ENCODE measurements at regions not wholly inside any gene's neighbourhood (a gene's known extent, or its start where the extent isn't known, plus 50 kb on each side); places are given as distances from the start of the nearest gene placed in this dataset.
A peak's percentile ranks its signal among the peaks of the same experiment; 100 is the strongest.

DNA sequence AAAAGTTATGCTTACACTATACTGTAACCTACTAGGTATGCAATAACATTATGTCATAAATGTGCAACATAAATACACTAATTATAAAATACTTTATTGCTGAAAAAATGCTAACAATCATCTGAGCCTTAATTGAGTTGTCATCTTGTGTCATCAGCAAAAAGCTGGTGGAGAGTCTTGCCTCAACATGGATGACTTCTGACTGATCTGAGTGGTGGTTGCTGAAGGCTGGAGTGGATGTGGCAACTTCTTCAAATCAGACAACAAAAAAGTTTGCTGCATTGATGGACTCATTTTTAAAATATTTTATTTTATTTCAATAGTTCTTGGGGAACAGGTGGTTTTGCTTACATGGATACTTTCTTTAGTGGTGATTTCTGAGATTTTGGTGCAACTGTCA, 93.9 kb upstream of the AMN1 start:
- Mint-ChIP-seq H3K27me3 (ENCODE audit: unreplicated experiment) (peaks cover 1% of the 10 kb centered on the region), H3K4me3 (ENCODE audit: unreplicated experiment) (no peak overlapping the region)

DNA sequence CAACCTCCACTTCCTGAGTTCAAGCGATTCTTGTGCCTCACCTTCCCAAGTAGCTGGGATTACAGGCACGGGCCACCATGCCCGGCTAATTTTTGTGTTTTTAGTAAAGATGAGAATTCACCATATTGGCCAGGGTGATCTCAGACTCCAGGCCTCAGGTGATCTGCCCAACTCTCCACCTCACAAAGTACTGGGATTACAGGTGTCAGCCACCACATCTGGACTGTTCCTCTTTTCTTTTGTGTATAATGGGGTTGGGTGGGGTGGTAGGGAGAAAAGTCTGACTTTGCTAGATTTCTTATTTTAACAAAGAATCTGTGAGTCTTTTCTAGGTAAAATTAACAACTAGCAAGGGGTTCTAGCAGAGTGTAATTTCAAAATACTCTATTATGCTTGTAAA, 92.7 kb upstream of the AMN1 start:
- no peak overlapping the region for H3K27ac Mint-ChIP-seq (ENCODE audit: unreplicated experiment)
- no peak for TF ChIP-seq CTCF (IDR thresholded peaks at IDR 0.05; ENCODE audit: unreplicated experiment)
- no peak overlapping the region for H3K4me3 Mint-ChIP-seq (ENCODE audit: unreplicated experiment)
- DNase-seq (ENCODE audit: low spot score) = no peak
- H3K9me3 Mint-ChIP-seq (ENCODE audit: unreplicated experiment) = no peaks in the 10 kb centered on the region
- peaks cover 4% of the 10 kb centered on the region for H3K4me1 Mint-ChIP-seq (ENCODE audit: unreplicated experiment)
- H3K36me3 Mint-ChIP-seq (ENCODE audit: low read depth, unreplicated experiment) = peaks cover 4% of the 10 kb centered on the region
- peaks cover 2% of the 10 kb centered on the region for H3K27me3 Mint-ChIP-seq (ENCODE audit: unreplicated experiment)

More for the DNA sequence above, 93.9 kb upstream of the AMN1 start:
- Mint-ChIP-seq H3K36me3 (ENCODE audit: low read depth, unreplicated experiment) (peaks cover 4% of the 10 kb centered on the region), H3K4me1 (ENCODE audit: unreplicated experiment) (peaks cover 4% of the 10 kb centered on the region), H3K27ac (ENCODE audit: unreplicated experiment) (no peak overlapping the region), H3K9me3 (ENCODE audit: unreplicated experiment) (peaks cover 2% of the 10 kb centered on the region)
- no peak for DNase-seq (ENCODE audit: low spot score)
- TF ChIP-seq CTCF (IDR thresholded peaks at IDR 0.05; ENCODE audit: unreplicated experiment) = no peak

DNA sequence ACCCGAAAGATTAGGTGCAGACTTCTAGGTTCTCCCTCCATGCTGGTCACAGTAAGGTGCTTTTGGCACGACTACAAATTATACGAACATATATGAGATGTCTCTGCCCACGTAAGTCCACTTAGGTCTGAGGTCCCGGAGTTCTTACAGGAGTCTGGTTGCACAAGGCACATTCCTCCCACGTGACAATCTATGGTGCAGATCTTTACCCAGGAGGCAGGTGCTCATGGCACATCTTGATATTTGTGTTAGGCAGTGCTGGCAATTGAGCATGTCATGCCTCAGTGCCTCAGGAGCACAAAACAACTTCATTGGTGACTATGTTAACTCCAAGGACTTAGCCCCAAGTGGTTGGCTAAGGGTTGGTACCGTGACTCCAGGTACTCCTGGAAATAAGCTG, 92.0 kb upstream of the AMN1 start:
- no peak overlapping the region for H3K4me3 Mint-ChIP-seq (ENCODE audit: unreplicated experiment)
- H3K4me1 Mint-ChIP-seq (ENCODE audit: unreplicated experiment) = peaks cover 4% of the 10 kb centered on the region
- TF ChIP-seq CTCF (IDR thresholded peaks at IDR 0.05; ENCODE audit: unreplicated experiment) = no peak
- no peak for DNase-seq (ENCODE audit: low spot score)
- no peaks in the 10 kb centered on the region for H3K9me3 Mint-ChIP-seq (ENCODE audit: unreplicated experiment)
- H3K36me3 Mint-ChIP-seq (ENCODE audit: low read depth, unreplicated experiment) = peaks cover 4% of the 10 kb centered on the region
- H3K27ac Mint-ChIP-seq (ENCODE audit: unreplicated experiment) = peak overlapping the region; percentile 65
- peaks cover 2% of the 10 kb centered on the region for H3K27me3 Mint-ChIP-seq (ENCODE audit: unreplicated experiment)

- no peak overlapping the region for H3K4me3 Mint-ChIP-seq (ENCODE audit: unreplicated experiment)
- TF ChIP-seq CTCF (IDR thresholded peaks at IDR 0.05; ENCODE audit: unreplicated experiment) = no peak
- no peak for DNase-seq (ENCODE audit: low spot score)
- no peaks in the 10 kb centered on the region for H3K9me3 Mint-ChIP-seq (ENCODE audit: unreplicated experiment)
- peaks cover 4% of the 10 kb centered on the region for H3K4me1 Mint-ChIP-seq (ENCODE audit: unreplicated experiment)
- no peaks in the 10 kb centered on the region for H3K36me3 Mint-ChIP-seq (ENCODE audit: low read depth, unreplicated experiment)
- peak overlapping the region; percentile 96 for H3K27ac Mint-ChIP-seq (ENCODE audit: unreplicated experiment)
- peaks cover 2% of the 10 kb centered on the region for H3K27me3 Mint-ChIP-seq (ENCODE audit: unreplicated experiment)
Measured at GRCh38 chr12:31819427-31819826, 90.6 kb upstream of the AMN1 start.

GRCh38 chr12:31818623-31819268, 89.9 kb upstream of the AMN1 start:
- peaks cover 2% of the 10 kb centered on the region for H3K27me3 Mint-ChIP-seq (ENCODE audit: unreplicated experiment)
- H3K4me1 Mint-ChIP-seq (ENCODE audit: unreplicated experiment) = peaks cover 4% of the 10 kb centered on the region

More at GRCh38 chr12:31818623-31819268, 89.9 kb upstream of the AMN1 start:
- H3K36me3 Mint-ChIP-seq (ENCODE audit: low read depth, unreplicated experiment) = no peaks in the 10 kb centered on the region
- peak overlapping the region; percentile 67 for H3K27ac Mint-ChIP-seq (ENCODE audit: unreplicated experiment)
- no peaks in the 10 kb centered on the region for H3K9me3 Mint-ChIP-seq (ENCODE audit: unreplicated experiment)
- DNase-seq (ENCODE audit: low spot score) = no peak
- no peak overlapping the region for H3K4me3 Mint-ChIP-seq (ENCODE audit: unreplicated experiment)
- no peak for TF ChIP-seq CTCF (IDR thresholded peaks at IDR 0.05; ENCODE audit: unreplicated experiment)

All from endothelial cell (in vitro differentiated cells).